ENCODE measurements at regions not wholly inside any gene's neighbourhood (a gene's known extent, or its start where the extent isn't known, plus 50 kb on each side); places are given as distances from the start of the nearest gene placed in this dataset.

DNA sequence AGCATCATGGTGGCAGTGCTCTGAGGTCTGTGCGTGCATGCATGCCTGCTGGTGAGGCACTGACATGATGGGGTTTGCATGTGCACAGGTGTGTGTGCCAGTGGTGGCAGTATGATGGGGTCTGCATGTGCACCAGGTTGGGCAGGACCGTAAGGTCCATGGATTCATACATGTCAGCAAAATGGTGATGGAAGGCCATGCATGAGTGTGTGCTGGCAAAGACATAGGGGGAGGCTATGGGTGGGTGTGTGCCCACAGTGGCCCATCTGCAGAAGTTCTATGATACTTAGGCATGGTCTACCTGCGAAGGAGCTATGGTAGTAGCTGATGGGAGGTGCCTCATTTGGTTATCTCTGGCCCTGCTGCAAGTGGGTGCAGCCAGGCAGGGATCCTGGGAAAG is 348.0 kb upstream of the TARS1 start:
- TF ChIP-seq HNF4G (IDR thresholded peaks at IDR 0.05) (no peak), FOXA1 (IDR thresholded peaks at IDR 0.05) (no peak), YY1 (IDR thresholded peaks at IDR 0.05) (no peak), SP1 (IDR thresholded peaks at IDR 0.05) (no peak), TAF1 (conservative IDR thresholded peaks at IDR 0.05) (no peak), GABPA (IDR thresholded peaks at IDR 0.05 in 1 of 2, conservative IDR thresholded peaks at IDR 0.05 in 1 of 2) (no peak), RAD21 (IDR thresholded peaks at IDR 0.05) (no peak), JUND (IDR thresholded peaks at IDR 0.05) (no peak), NR2F2 (IDR thresholded peaks at IDR 0.05) (no peak), EGR1 (IDR thresholded peaks at IDR 0.05; ENCODE audit: low read depth in 2 of 2) (no peak)
- TF ChIP-seq, protein P1, sequence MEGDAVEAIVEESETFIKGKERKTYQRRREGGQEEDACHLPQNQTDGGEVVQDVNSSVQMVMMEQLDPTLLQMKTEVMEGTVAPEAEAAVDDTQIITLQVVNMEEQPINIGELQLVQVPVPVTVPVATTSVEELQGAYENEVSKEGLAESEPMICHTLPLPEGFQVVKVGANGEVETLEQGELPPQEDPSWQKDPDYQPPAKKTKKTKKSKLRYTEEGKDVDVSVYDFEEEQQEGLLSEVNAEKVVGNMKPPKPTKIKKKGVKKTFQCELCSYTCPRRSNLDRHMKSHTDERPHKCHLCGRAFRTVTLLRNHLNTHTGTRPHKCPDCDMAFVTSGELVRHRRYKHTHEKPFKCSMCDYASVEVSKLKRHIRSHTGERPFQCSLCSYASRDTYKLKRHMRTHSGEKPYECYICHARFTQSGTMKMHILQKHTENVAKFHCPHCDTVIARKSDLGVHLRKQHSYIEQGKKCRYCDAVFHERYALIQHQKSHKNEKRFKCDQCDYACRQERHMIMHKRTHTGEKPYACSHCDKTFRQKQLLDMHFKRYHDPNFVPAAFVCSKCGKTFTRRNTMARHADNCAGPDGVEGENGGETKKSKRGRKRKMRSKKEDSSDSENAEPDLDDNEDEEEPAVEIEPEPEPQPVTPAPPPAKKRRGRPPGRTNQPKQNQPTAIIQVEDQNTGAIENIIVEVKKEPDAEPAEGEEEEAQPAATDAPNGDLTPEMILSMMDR (IDR thresholded peaks at IDR 0.05; ENCODE audit: low read depth, low read length, missing input control): no peak
- TF ChIP-seq, protein P2, sequence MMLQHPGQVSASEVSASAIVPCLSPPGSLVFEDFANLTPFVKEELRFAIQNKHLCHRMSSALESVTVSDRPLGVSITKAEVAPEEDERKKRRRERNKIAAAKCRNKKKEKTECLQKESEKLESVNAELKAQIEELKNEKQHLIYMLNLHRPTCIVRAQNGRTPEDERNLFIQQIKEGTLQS (IDR thresholded peaks at IDR 0.05): no peak
- TF ChIP-seq, protein P3, sequence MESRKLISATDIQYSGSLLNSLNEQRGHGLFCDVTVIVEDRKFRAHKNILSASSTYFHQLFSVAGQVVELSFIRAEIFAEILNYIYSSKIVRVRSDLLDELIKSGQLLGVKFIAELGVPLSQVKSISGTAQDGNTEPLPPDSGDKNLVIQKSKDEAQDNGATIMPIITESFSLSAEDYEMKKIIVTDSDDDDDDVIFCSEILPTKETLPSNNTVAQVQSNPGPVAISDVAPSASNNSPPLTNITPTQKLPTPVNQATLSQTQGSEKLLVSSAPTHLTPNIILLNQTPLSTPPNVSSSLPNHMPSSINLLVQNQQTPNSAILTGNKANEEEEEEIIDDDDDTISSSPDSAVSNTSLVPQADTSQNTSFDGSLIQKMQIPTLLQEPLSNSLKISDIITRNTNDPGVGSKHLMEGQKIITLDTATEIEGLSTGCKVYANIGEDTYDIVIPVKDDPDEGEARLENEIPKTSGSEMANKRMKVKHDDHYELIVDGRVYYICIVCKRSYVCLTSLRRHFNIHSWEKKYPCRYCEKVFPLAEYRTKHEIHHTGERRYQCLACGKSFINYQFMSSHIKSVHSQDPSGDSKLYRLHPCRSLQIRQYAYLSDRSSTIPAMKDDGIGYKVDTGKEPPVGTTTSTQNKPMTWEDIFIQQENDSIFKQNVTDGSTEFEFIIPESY (IDR thresholded peaks at IDR 0.05): no peak
- TF ChIP-seq, protein P4, sequence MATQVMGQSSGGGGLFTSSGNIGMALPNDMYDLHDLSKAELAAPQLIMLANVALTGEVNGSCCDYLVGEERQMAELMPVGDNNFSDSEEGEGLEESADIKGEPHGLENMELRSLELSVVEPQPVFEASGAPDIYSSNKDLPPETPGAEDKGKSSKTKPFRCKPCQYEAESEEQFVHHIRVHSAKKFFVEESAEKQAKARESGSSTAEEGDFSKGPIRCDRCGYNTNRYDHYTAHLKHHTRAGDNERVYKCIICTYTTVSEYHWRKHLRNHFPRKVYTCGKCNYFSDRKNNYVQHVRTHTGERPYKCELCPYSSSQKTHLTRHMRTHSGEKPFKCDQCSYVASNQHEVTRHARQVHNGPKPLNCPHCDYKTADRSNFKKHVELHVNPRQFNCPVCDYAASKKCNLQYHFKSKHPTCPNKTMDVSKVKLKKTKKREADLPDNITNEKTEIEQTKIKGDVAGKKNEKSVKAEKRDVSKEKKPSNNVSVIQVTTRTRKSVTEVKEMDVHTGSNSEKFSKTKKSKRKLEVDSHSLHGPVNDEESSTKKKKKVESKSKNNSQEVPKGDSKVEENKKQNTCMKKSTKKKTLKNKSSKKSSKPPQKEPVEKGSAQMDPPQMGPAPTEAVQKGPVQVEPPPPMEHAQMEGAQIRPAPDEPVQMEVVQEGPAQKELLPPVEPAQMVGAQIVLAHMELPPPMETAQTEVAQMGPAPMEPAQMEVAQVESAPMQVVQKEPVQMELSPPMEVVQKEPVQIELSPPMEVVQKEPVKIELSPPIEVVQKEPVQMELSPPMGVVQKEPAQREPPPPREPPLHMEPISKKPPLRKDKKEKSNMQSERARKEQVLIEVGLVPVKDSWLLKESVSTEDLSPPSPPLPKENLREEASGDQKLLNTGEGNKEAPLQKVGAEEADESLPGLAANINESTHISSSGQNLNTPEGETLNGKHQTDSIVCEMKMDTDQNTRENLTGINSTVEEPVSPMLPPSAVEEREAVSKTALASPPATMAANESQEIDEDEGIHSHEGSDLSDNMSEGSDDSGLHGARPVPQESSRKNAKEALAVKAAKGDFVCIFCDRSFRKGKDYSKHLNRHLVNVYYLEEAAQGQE (IDR thresholded peaks at IDR 0.05): no peak
